ENCODE measurements at regions not wholly inside any gene's neighbourhood (a gene's known extent, or its start where the extent isn't known, plus 50 kb on each side); places are given as distances from the start of the nearest gene placed in this dataset.

DNA sequence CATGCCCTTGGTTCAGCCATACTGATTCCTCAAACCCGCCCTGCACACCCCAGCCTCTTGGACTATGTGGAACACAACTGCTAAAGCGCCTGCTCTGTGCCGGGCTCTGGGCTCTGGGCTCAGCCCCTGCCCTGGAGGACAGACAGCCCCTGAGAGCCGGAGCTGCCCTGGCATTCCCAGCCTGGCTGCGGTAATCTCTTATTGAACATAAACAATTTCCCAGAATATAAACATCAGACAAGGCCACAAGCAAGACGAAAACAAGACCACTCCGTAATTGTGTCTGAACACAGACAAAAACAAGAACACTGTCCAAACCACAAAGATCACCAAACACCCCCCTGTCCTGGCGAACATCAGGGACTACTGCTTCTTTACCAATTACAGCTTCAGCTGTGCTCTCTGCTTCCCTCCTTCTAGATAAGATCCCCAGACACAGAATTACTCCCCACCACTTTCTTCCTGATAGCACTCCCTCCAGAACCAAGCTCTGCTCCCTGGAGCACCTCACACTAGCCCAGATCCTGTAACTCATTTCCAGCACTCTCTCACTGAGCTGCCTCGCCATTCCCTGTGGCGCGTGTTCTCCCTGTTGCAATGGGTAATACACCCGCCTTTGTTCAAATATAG lies 57.1 kb upstream of the TLE3 start (continued):
- no peak for TF ChIP-seq TCF7L2 (IDR thresholded peaks at IDR 0.05; ENCODE audit: borderline replicate concordance, extremely low read depth, insufficient read depth, insufficient read length)
- TF ChIP-seq POLR2A (IDR thresholded peaks at IDR 0.05; ENCODE audit: borderline replicate concordance, extremely low read depth, insufficient read depth, insufficient read length) = no peak
- TF ChIP-seq POLR2AphosphoS5 (IDR thresholded peaks at IDR 0.05; ENCODE audit: low read depth, low read length) = no peak
- no peak for TF ChIP-seq SP1 (IDR thresholded peaks at IDR 0.05; ENCODE audit: low read depth)
- no peak for TF ChIP-seq ELF1 (IDR thresholded peaks at IDR 0.05; ENCODE audit: borderline replicate concordance, low read depth)

DNA sequence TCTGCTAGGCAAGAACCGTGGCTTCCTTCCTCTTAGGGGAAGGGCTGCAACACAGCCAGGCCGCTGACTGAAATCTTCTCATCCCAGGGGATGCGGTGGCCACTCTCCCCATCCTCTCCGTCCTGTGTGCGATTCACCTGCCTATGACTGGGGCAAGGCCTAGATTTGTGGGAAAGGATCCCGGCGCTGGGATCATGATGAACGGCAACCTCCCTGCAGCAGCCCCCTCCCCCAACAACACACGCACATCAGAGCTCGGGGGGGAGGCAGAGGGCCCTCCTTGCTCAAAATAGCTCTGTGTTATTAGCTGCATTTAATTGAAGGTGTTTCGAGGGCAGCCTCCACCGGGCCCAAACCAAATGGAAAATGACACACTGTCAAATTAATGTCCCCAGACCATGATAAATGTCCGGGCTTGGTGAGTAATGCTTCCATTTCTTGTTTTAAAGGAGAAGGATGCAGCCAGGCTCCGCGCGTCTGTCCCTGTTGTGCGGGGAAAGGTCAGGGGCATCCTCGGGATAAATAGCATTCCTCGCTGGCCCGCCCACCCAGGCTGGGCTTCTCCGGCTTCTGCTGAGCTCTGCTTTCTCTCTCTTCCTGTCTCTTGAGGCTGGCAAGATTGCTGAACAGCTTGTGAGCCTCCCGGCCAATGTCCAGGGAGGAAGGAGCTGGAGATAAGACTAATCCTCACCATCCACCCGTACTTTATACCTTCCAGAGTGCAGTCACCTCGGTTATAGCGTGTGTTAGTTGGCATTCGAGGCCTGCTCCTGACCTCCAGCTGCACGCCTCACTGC lies 56.4 kb upstream of the TLE3 start:
- H2AFZ ChIP-seq (ENCODE audit: low read depth, low read length, poor library complexity, severe bottlenecking) = no peak overlapping the region
- no peak for DNase-seq (ENCODE audit: low read depth, low spot score)
- no peaks in the 10 kb centered on the region for H3K9me3 ChIP-seq (ENCODE audit: control insufficient read depth in 1 of 2, insufficient read depth in 1 of 2, low read depth in 1 of 2, low read length in 2 of 2)
- TF ChIP-seq, protein P1, sequence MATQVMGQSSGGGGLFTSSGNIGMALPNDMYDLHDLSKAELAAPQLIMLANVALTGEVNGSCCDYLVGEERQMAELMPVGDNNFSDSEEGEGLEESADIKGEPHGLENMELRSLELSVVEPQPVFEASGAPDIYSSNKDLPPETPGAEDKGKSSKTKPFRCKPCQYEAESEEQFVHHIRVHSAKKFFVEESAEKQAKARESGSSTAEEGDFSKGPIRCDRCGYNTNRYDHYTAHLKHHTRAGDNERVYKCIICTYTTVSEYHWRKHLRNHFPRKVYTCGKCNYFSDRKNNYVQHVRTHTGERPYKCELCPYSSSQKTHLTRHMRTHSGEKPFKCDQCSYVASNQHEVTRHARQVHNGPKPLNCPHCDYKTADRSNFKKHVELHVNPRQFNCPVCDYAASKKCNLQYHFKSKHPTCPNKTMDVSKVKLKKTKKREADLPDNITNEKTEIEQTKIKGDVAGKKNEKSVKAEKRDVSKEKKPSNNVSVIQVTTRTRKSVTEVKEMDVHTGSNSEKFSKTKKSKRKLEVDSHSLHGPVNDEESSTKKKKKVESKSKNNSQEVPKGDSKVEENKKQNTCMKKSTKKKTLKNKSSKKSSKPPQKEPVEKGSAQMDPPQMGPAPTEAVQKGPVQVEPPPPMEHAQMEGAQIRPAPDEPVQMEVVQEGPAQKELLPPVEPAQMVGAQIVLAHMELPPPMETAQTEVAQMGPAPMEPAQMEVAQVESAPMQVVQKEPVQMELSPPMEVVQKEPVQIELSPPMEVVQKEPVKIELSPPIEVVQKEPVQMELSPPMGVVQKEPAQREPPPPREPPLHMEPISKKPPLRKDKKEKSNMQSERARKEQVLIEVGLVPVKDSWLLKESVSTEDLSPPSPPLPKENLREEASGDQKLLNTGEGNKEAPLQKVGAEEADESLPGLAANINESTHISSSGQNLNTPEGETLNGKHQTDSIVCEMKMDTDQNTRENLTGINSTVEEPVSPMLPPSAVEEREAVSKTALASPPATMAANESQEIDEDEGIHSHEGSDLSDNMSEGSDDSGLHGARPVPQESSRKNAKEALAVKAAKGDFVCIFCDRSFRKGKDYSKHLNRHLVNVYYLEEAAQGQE (IDR thresholded peaks at IDR 0.05; ENCODE audit: low read depth) = no peak
- TF ChIP-seq RAD21 (IDR thresholded peaks at IDR 0.05; ENCODE audit: low read depth) (peak; percentile 11; the same call in 1 of the 2 replicates), EGR1 (IDR thresholded peaks at IDR 0.05; ENCODE audit: low read depth) (no peak), ZNF274 (IDR thresholded peaks at IDR 0.05; ENCODE audit: low read depth, low read length) (no peak)
- TF ChIP-seq, protein P2, sequence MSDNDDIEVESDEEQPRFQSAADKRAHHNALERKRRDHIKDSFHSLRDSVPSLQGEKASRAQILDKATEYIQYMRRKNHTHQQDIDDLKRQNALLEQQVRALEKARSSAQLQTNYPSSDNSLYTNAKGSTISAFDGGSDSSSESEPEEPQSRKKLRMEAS (IDR thresholded peaks at IDR 0.05) = no peak
- H3K79me2 ChIP-seq (ENCODE audit: insufficient read depth, low read length) = no peaks in the 10 kb centered on the region
- H3K27ac ChIP-seq (ENCODE audit: low read depth, low read length) = no peak overlapping the region
- no TSS peak for BruUV-seq (replicated peaks)
- RAD21 ChIA-PET (ENCODE audit: low non-redundant PET in 1 of 2, low total read pairs in 2 of 2, uncharacterized antibody in 2 of 2, unreplicated experiment in 2 of 2) = no interaction called here
- peaks cover 0 to 4% of the 10 kb centered on the region in 2 experiments; a peak in 1 of 4 replicates for H3K4me1 ChIP-seq (ENCODE audit: control insufficient read depth in 1 of 2, insufficient read depth in 2 of 2, low read length in 2 of 2)
- no peak for ATAC-seq
- no peaks in the 10 kb centered on the region for H3K9me2 ChIP-seq (ENCODE audit: insufficient read depth)
- no peak overlapping the region for H3K4me2 ChIP-seq (ENCODE audit: low read length)
- intact Hi-C loops (cut with micrococcal nuclease) = no loop called here
- no peaks in the 10 kb centered on the region for H4K20me1 ChIP-seq (ENCODE audit: insufficient read depth)
- POLR2A ChIA-PET = no interaction called here
- H3K9ac ChIP-seq (ENCODE audit: low read length) = no peak overlapping the region
- CTCF ChIA-PET = no interaction called here
- no peak overlapping the region for H3K4me3 ChIP-seq (replicated peaks in 1 of 2; ENCODE audit: low read depth in 1 of 2, low read length in 2 of 2)
- no peaks in the 10 kb centered on the region for H3K27me3 ChIP-seq (ENCODE audit: insufficient read depth, low read length)
- H3K36me3 ChIP-seq (ENCODE audit: control insufficient read depth in 1 of 2, insufficient read depth in 2 of 2, low read length in 2 of 2) = no peaks in the 10 kb centered on the region
